ENCODE measurements at regions not wholly inside any gene's neighbourhood (a gene's known extent, or its start where the extent isn't known, plus 50 kb on each side); places are given as distances from the start of the nearest gene placed in this dataset.
A peak's percentile ranks its signal among the peaks of the same experiment; 100 is the strongest.

DNA sequence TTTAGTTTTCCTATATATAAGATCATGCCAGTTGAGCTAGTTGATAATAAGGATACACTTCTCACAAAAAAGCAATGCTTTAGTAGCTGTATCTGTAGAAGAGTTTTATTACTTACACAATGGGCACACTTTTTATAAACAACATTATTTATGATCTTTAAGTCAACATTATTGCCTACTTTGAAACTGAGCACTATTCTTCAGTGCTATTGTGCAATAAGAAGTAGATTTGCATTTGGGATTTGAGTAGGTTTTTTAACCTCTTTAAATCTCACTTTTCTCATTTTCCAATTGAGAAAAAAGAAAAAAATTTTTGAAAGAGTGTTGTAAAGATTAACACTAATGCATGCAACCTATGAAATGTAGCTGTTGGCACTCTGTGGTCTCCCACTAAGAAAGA lies 1198.3 kb downstream of the GALC start:
- no peak overlapping the region for H2AFZ ChIP-seq
- Mint-ChIP-seq H3K9me3 (peaks cover 10% of the 10 kb centered on the region), H3K27me3 (ENCODE audit: insufficient read depth, low read depth, poor library complexity) (peaks cover 2% of the 10 kb centered on the region), H3K36me3 (ENCODE audit: low read depth) (peaks cover 10% of the 10 kb centered on the region; the same call in 2 of the 3 replicates), H3K4me3 (no peak overlapping the region), H3K4me1 (no peaks in the 10 kb centered on the region), H3K27ac (no peak overlapping the region)
- no peaks in the 10 kb centered on the region for H3K4me1 ChIP-seq (ENCODE audit: insufficient read depth)
- no peaks in the 10 kb centered on the region for H3F3A ChIP-seq (replicated peaks; ENCODE audit: low read depth)
- no peak overlapping the region for H3K4me3 ChIP-seq
- no peaks in the 10 kb centered on the region for H3K9me2 ChIP-seq (ENCODE audit: insufficient read depth)
- H3K4me2 ChIP-seq = no peak overlapping the region
- no peaks in the 10 kb centered on the region for H3K79me2 ChIP-seq (replicated peaks; ENCODE audit: insufficient read depth)
- H3K36me3 ChIP-seq (ENCODE audit: insufficient read depth) = no peaks in the 10 kb centered on the region
- DNase-seq (ENCODE audit: low spot score) = no peak
- no peaks in the 10 kb centered on the region for H3K27me3 ChIP-seq (ENCODE audit: insufficient read depth)
- no peaks in the 10 kb centered on the region for H4K20me1 ChIP-seq (replicated peaks; ENCODE audit: insufficient read depth)
- TF ChIP-seq POLR2AphosphoS5 (IDR thresholded peaks at IDR 0.05; ENCODE audit: low read depth) (no peak), JUNB (IDR thresholded peaks at IDR 0.05; ENCODE audit: unreplicated experiment) (no peak), ETS1 (IDR thresholded peaks at IDR 0.05) (no peak), EZH2phosphoT487 (IDR thresholded peaks at IDR 0.05; ENCODE audit: unreplicated experiment) (no peak), ZNF331 (CRISPR knock-in tag; IDR thresholded peaks at IDR 0.05; ENCODE audit: low read depth) (no peak), STAT1 (IDR thresholded peaks at IDR 0.05; ENCODE audit: unreplicated experiment) (no peak), CREB1 (CRISPR knock-in tag; IDR thresholded peaks at IDR 0.05; ENCODE audit: low read depth) (no peak)
- ATAC-seq = no peak
- H3K27ac ChIP-seq (ENCODE audit: low read depth) = no peak overlapping the region

- Histone ChIP-seq H3K79me2 (replicated peaks; ENCODE audit: insufficient read depth) (no peaks in the 10 kb centered on the region), H3K4me2 (no peak overlapping the region), H3K27me3 (ENCODE audit: insufficient read depth) (no peaks in the 10 kb centered on the region), H3K9me2 (ENCODE audit: insufficient read depth) (no peaks in the 10 kb centered on the region), H4K20me1 (replicated peaks; ENCODE audit: insufficient read depth) (no peaks in the 10 kb centered on the region), H3K4me3 (no peak overlapping the region), H3F3A (replicated peaks; ENCODE audit: low read depth) (no peaks in the 10 kb centered on the region), H2AFZ (no peak overlapping the region), H3K4me1 (ENCODE audit: insufficient read depth) (no peaks in the 10 kb centered on the region), H3K27ac (ENCODE audit: low read depth) (no peak overlapping the region), H3K36me3 (ENCODE audit: insufficient read depth) (no peaks in the 10 kb centered on the region)
- Mint-ChIP-seq H3K36me3 (ENCODE audit: low read depth) (peaks cover 10% of the 10 kb centered on the region; the same call in 2 of the 3 replicates), H3K4me1 (no peaks in the 10 kb centered on the region), H3K4me3 (no peak overlapping the region), H3K9me3 (peaks cover 10% of the 10 kb centered on the region), H3K27me3 (ENCODE audit: insufficient read depth, low read depth, poor library complexity) (peaks cover 2% of the 10 kb centered on the region), H3K27ac (no peak overlapping the region)
- DNase-seq (ENCODE audit: low spot score) (peak; percentile 3), ATAC-seq (no peak)
- TF ChIP-seq EZH2 (IDR thresholded peaks at IDR 0.05; ENCODE audit: low read depth, unreplicated experiment) = no peak
- TF ChIP-seq, protein P1, sequence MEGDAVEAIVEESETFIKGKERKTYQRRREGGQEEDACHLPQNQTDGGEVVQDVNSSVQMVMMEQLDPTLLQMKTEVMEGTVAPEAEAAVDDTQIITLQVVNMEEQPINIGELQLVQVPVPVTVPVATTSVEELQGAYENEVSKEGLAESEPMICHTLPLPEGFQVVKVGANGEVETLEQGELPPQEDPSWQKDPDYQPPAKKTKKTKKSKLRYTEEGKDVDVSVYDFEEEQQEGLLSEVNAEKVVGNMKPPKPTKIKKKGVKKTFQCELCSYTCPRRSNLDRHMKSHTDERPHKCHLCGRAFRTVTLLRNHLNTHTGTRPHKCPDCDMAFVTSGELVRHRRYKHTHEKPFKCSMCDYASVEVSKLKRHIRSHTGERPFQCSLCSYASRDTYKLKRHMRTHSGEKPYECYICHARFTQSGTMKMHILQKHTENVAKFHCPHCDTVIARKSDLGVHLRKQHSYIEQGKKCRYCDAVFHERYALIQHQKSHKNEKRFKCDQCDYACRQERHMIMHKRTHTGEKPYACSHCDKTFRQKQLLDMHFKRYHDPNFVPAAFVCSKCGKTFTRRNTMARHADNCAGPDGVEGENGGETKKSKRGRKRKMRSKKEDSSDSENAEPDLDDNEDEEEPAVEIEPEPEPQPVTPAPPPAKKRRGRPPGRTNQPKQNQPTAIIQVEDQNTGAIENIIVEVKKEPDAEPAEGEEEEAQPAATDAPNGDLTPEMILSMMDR (conservative IDR thresholded peaks at IDR 0.05; ENCODE audit: low read depth in 2 of 2) = peak in 1 of 2 experiments; percentile 43; a peak in 2 of 4 replicates
- TF ChIP-seq NANOG (IDR thresholded peaks at IDR 0.05; ENCODE audit: borderline replicate concordance) = no peak
These were observed 1202.3 kb downstream of the GALC start for GRCh38 chr14:86790408-86791364.

All from GM23338 (cell line).